H9 (cell line): ENCODE measurements at regions not wholly inside any gene's neighbourhood (a gene's known extent, or its start where the extent isn't known, plus 50 kb on each side); places are given as distances from the start of the nearest gene placed in this dataset.

Experiments
- DNase-seq: peaks from one replicate; pipeline ENCODE4 v3.0.0-alpha.2; 2017
- H2AFZ ChIP-seq: one replicate; pipeline ENCODE4 v1.6.1; 2013; ENCODE audit warnings: mild to moderate bottlenecking, low read length, control low read depth, moderate library complexity
- H2AK5ac ChIP-seq: 2 replicates; pipeline ENCODE4 v1.6.1; 2013; ENCODE audit warnings: low read length, control low read depth, mixed read lengths; ENCODE audit not compliant: insufficient read length
- H2BK120ac ChIP-seq: one replicate; pipeline ENCODE4 v1.6.1; 2013; ENCODE audit warnings: low read depth, mild to moderate bottlenecking, low read length, control low read depth, inconsistent platforms; ENCODE audit not compliant: poor library complexity, severe bottlenecking
- H2BK12ac ChIP-seq: 2 replicates; pipeline ENCODE4 v1.6.1; 2013; ENCODE audit warnings: low read length, control low read depth, mixed read lengths, low read depth; ENCODE audit not compliant: insufficient read length
- H2BK15ac ChIP-seq: 2 replicates; pipeline ENCODE4 v1.6.1; 2013; ENCODE audit warnings: low read depth, low read length, control low read depth
- H2BK20ac ChIP-seq: one replicate; pipeline ENCODE4 v1.6.1; 2013; ENCODE audit warnings: low read depth, mild to moderate bottlenecking, low read length, control low read depth, inconsistent platforms; ENCODE audit not compliant: poor library complexity, severe bottlenecking
- H2BK5ac ChIP-seq: 2 replicates; pipeline ENCODE4 v1.6.1; 2013; ENCODE audit warnings: low read length, control low read depth, mixed read lengths; ENCODE audit not compliant: insufficient read length
- H3K14ac ChIP-seq: 2 replicates; pipeline ENCODE4 v1.6.1; 2013; ENCODE audit warnings: low read length, control low read depth; ENCODE audit not compliant: insufficient read depth
- H3K18ac ChIP-seq: 2 replicates; pipeline ENCODE4 v1.6.1; 2013; ENCODE audit warnings: low read depth, mild to moderate bottlenecking, mixed read lengths, low read length, control low read depth; ENCODE audit not compliant: insufficient read length
- H3K23ac ChIP-seq: 2 replicates; pipeline ENCODE4 v1.6.1; 2013; ENCODE audit warnings: low read length, control low read depth, mixed read lengths, low read depth; ENCODE audit not compliant: insufficient read length
- H3K23me2 ChIP-seq: 2 replicates; pipeline ENCODE4 v1.6.1; 2013; ENCODE audit warnings: low read depth, mild to moderate bottlenecking, mixed read lengths, low read length, control low read depth; ENCODE audit not compliant: insufficient read length, poor library complexity, severe bottlenecking
- H3K27ac ChIP-seq: 2 replicates; pipeline ENCODE4 v1.5.1; 2013; ENCODE audit warnings: low read length, control low read depth, mixed read lengths, low read depth; ENCODE audit not compliant: insufficient read length
- H3K27me3 ChIP-seq: 2 replicates; pipeline ENCODE4 v1.6.1; 2013; ENCODE audit warnings: low read length, control low read depth, inconsistent platforms; ENCODE audit not compliant: insufficient read depth
- H3K4ac ChIP-seq: 2 replicates; pipeline ENCODE4 v1.6.1; 2013; ENCODE audit warnings: low read depth, mild to moderate bottlenecking, control low read depth, inconsistent platforms, low read length, moderate library complexity
- H3K4me1 ChIP-seq: 2 replicates; pipeline ENCODE4 v1.6.1; 2013; ENCODE audit warnings: low read length, control low read depth, inconsistent platforms; ENCODE audit not compliant: insufficient read depth
- H3K4me2 ChIP-seq: 2 replicates; pipeline ENCODE4 v1.6.1; 2013; ENCODE audit warnings: low read length, control low read depth, mixed read lengths; ENCODE audit not compliant: insufficient read length, insufficient read depth
- H3K56ac ChIP-seq: 2 replicates; pipeline ENCODE4 v1.6.1; 2013; ENCODE audit warnings: low read depth, mild to moderate bottlenecking, mixed read lengths, low read length, control low read depth; ENCODE audit not compliant: insufficient read length
- H3K79me1 ChIP-seq: 2 replicates; pipeline ENCODE4 v1.6.1; 2013; ENCODE audit warnings: low read depth, mild to moderate bottlenecking, moderate library complexity, low read length, control low read depth, inconsistent platforms; ENCODE audit not compliant: insufficient read depth, poor library complexity, severe bottlenecking
- H3K79me2 ChIP-seq: 2 replicates; pipeline ENCODE4 v1.6.1; 2013; ENCODE audit warnings: low read length, control low read depth, inconsistent platforms; ENCODE audit not compliant: insufficient read depth
- H3K9ac ChIP-seq: 2 replicates; pipeline ENCODE4 v1.6.1; 2013; ENCODE audit warnings: low read length, control low read depth, mixed read lengths; ENCODE audit not compliant: insufficient read length; ENCODE audit errors: extremely low read depth
- H3K9me3 ChIP-seq: one replicate; pipeline ENCODE4 v1.6.1; 2013; ENCODE audit warnings: low read depth, low read length, inconsistent platforms; ENCODE audit not compliant: control insufficient read depth
- H3T11ph ChIP-seq: one replicate; pipeline ENCODE4 v1.6.1; 2013; ENCODE audit warnings: mild to moderate bottlenecking, low read length, control low read depth, inconsistent platforms
- H4K20me1 ChIP-seq: one replicate; pipeline ENCODE4 v1.6.1; 2013; ENCODE audit not compliant: control insufficient read depth, insufficient read length, insufficient read depth
- H4K5ac ChIP-seq: 2 replicates; pipeline ENCODE4 v1.6.1; 2013; ENCODE audit warnings: low read depth, mild to moderate bottlenecking, mixed read lengths, low read length, control low read depth; ENCODE audit not compliant: insufficient read length
- H4K8ac ChIP-seq: replicated peaks from 2 replicates; pipeline ENCODE4 v1.6.1; 2013; ENCODE audit warnings: low read length, control low read depth, mixed read lengths, low read depth; ENCODE audit not compliant: insufficient read length
- H4K91ac ChIP-seq: 2 replicates; pipeline ENCODE4 v1.6.1; 2013; ENCODE audit warnings: low read depth, mild to moderate bottlenecking, moderate library complexity, mixed read lengths, low read length, control low read depth; ENCODE audit not compliant: insufficient read length
- H3K27ac Mint-ChIP-seq, 3 experiments: 2 replicates in 2 of 3; 3 replicates in 1 of 3; pipeline ENCODE4 v1.8.0; 2020 to 2021; ENCODE audit warnings: mixed read lengths in 3 of 3, mild to moderate bottlenecking in 1 of 3, moderate library complexity in 1 of 3
- H3K27me3 Mint-ChIP-seq: 2 replicates; pipeline ENCODE4 v1.8.0; 2021; ENCODE audit warnings: low read depth, mild to moderate bottlenecking, moderate library complexity, mixed read lengths
- H3K36me3 Mint-ChIP-seq, 3 experiments: 2 replicates in 2 of 3; 3 replicates in 1 of 3; pipeline ENCODE4 v1.8.0; 2020 to 2021; ENCODE audit warnings: low read depth in 3 of 3, mixed read lengths in 3 of 3; ENCODE audit not compliant: insufficient read depth in 1 of 3
- H3K4me1 Mint-ChIP-seq, 2 experiments: 2 replicates each; pipeline ENCODE4 v1.8.0; 2020; ENCODE audit warnings: mixed read lengths in 2 of 2
- H3K4me3 Mint-ChIP-seq, 2 experiments: 2 replicates in 1 of 2; 3 replicates in 1 of 2; pipeline ENCODE4 v1.8.0; 2020 to 2021; ENCODE audit warnings: mild to moderate bottlenecking in 2 of 2, mixed read lengths in 2 of 2, moderate library complexity in 1 of 2
- H3K9me3 Mint-ChIP-seq, 2 experiments: 2 replicates in 1 of 2; 3 replicates in 1 of 2; pipeline ENCODE4 v1.8.0; 2020; ENCODE audit warnings: mild to moderate bottlenecking in 2 of 2, mixed read lengths in 2 of 2, moderate library complexity in 1 of 2
- WGBS: extraction: QIAGEN DNeasy Blood & Tissue Kit; methylation state at CpG from one replicate; pipeline ENCODE4 v1.1.7; 2013; ENCODE audit warnings: missing lambda C conversion rate, low lambda C conversion rate, mixed read lengths; ENCODE audit not compliant: insufficient read length; ENCODE audit errors: extremely low coverage; 5-methylcytosine and 5-hydroxymethylcytosine counted together
- TF ChIP-seq, protein P1 (sequence below): fragments of 200-600 bp; sonication (generic); conservative IDR thresholded peaks from 3 replicates; pipeline ENCODE4 v1.8.0; 2021; ENCODE audit warnings: antibody characterized with exemption, mild to moderate bottlenecking

DNA sequence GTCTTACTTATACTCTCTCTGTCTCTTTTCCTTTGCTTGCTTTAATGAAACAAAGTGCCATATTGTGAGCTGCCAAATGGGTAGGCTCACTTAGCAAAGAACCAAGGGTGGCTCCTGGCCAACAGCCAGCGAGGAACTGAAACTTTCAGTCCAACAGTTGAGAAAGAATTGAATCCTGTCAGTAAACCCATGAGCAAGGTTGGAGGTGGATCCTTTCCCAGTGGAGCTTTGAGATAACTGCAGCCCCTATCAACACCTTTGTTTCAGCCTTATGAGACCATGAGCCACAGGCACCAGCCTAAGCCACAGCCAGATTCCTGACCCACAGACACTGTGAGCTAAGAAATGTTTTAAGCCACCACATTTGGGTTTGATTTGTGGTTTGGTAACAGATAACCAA, 362.2 kb downstream of the PDGFC start:
- no peaks in the 10 kb centered on the region for H3K9me3 ChIP-seq
- no peaks in the 10 kb centered on the region for H3K79me1 ChIP-seq
- H2BK5ac ChIP-seq: no peak overlapping the region
- H3K23me2 ChIP-seq: no peaks in the 10 kb centered on the region
- Mint-ChIP-seq H3K27ac (no peak overlapping the region), H3K36me3 (no peaks in the 10 kb centered on the region), H3K9me3 (no peaks in the 10 kb centered on the region), H3K4me1 (peaks cover 2 to 6% of the 10 kb centered on the region in 2 experiments; a peak in 3 of 4 replicates), H3K27me3 (no peaks in the 10 kb centered on the region), H3K4me3 (no peak overlapping the region)
- H2BK12ac ChIP-seq: no peak overlapping the region
- H3K23ac ChIP-seq: no peak overlapping the region
- H3K56ac ChIP-seq: no peak overlapping the region
- H3K27ac ChIP-seq: no peak overlapping the region
- H3K14ac ChIP-seq: no peak overlapping the region
- no peak overlapping the region for H2BK20ac ChIP-seq
- TF ChIP-seq, protein P1, sequence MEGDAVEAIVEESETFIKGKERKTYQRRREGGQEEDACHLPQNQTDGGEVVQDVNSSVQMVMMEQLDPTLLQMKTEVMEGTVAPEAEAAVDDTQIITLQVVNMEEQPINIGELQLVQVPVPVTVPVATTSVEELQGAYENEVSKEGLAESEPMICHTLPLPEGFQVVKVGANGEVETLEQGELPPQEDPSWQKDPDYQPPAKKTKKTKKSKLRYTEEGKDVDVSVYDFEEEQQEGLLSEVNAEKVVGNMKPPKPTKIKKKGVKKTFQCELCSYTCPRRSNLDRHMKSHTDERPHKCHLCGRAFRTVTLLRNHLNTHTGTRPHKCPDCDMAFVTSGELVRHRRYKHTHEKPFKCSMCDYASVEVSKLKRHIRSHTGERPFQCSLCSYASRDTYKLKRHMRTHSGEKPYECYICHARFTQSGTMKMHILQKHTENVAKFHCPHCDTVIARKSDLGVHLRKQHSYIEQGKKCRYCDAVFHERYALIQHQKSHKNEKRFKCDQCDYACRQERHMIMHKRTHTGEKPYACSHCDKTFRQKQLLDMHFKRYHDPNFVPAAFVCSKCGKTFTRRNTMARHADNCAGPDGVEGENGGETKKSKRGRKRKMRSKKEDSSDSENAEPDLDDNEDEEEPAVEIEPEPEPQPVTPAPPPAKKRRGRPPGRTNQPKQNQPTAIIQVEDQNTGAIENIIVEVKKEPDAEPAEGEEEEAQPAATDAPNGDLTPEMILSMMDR: no peak
- H4K91ac ChIP-seq: no peak overlapping the region
- no peak overlapping the region for H4K5ac ChIP-seq
- H3K4me2 ChIP-seq: no peak overlapping the region
- H3K4me1 ChIP-seq: no peaks in the 10 kb centered on the region; the same call in 1 of the 2 replicates
- no peak for DNase-seq
- H3K4ac ChIP-seq: no peak overlapping the region
- H2AFZ ChIP-seq: no peak overlapping the region
- H3K79me2 ChIP-seq: no peaks in the 10 kb centered on the region
- H3K18ac ChIP-seq: no peak overlapping the region
- no peak overlapping the region for H4K8ac ChIP-seq
- no CpG with 5 or more reads among the region's 1 CpG for WGBS
- no peak overlapping the region for H3K9ac ChIP-seq
- no peak overlapping the region for H2AK5ac ChIP-seq
- no peak overlapping the region for H3T11ph ChIP-seq
- no peak overlapping the region for H2BK120ac ChIP-seq
- no peaks in the 10 kb centered on the region for H3K27me3 ChIP-seq
- no peak overlapping the region for H2BK15ac ChIP-seq
- no peaks in the 10 kb centered on the region for H4K20me1 ChIP-seq
